Esophagus squamous epithelium (tissue), 5 donors: ENCODE measurements at regions not wholly inside any gene's neighbourhood (a gene's known extent, or its start where the extent isn't known, plus 50 kb on each side); places are given as distances from the start of the nearest gene placed in this dataset.

Experiments used
- DNase-seq: peaks from one replicate; lab custom pipeline; 2025; lab: John Stamatoyannopoulos, UW
- H3K27ac ChIP-seq, 4 donors: fragments of 200-600 bp; sonication (generic); one replicate each; pipeline ENCODE4 v1.5.1; 2016 to 2019; ENCODE audit warnings: mild to moderate bottlenecking in 1 of 4
- H3K27me3 ChIP-seq, 4 donors: fragments of 200-600 bp; sonication (generic); 1 replicate in 3 of 4; 2 replicates in 1 of 4; pipeline versions ENCODE4 v1.5.1 to v1.6.0; 2017 to 2021; ENCODE audit warnings: antibody characterized with exemption in 1 of 4
- H3K36me3 ChIP-seq, 3 donors: fragments of 200-600 bp; sonication (generic); one replicate each; pipeline ENCODE4 v1.5.1; 2016 to 2019
- H3K4me1 ChIP-seq, 3 donors: fragments of 200-600 bp; sonication (generic); one replicate each; pipeline ENCODE4 v1.5.1; 2017 to 2019
- H3K4me3 ChIP-seq, 4 donors: fragments of 200-600 bp; sonication (generic); 1 replicate in 3 of 4; 2 replicates in 1 of 4; pipeline ENCODE4 v1.5.1; 2016 to 2019; ENCODE audit warnings: mild to moderate bottlenecking in 2 of 4, moderate library complexity in 1 of 4
- H3K9me3 ChIP-seq, 3 donors: fragments of 200-600 bp; sonication (generic); one replicate each; pipeline ENCODE4 v1.5.1; 2016 to 2019
- CTCF ChIP-seq, 6 experiments: fragments of 450-650 bp in 4 of 6; fragments of 200-600 bp in 2 of 6; sonication (generic) in 2 of 6; IDR thresholded peaks; one replicate each; pipeline ENCODE4 v1.5.1; 2016 to 2019; ENCODE audit warnings: antibody characterized with exemption in 6 of 6, mild to moderate bottlenecking in 4 of 6, moderate library complexity in 4 of 6
- POLR2A ChIP-seq, 4 donors: fragments of 450-650 bp; IDR thresholded peaks; one replicate each; pipeline ENCODE4 v1.6.1; 2017; ENCODE audit warnings: antibody characterized with exemption in 4 of 4, mild to moderate bottlenecking in 4 of 4, moderate library complexity in 3 of 4
- WGBS, 2 donors: methylation state at CpG; one replicate each; pipeline ENCODE4 v1.1.5; 2018; 5-methylcytosine and 5-hydroxymethylcytosine counted together
- intact Hi-C: fragments of 100-400 bp; cut with DNase I; formaldehyde crosslinking; loops from one replicate; pipeline ENCODE4 v1.15.0; 2022
- donor health status: DM: yes; HTN: yes; CAD: no.

DNA sequence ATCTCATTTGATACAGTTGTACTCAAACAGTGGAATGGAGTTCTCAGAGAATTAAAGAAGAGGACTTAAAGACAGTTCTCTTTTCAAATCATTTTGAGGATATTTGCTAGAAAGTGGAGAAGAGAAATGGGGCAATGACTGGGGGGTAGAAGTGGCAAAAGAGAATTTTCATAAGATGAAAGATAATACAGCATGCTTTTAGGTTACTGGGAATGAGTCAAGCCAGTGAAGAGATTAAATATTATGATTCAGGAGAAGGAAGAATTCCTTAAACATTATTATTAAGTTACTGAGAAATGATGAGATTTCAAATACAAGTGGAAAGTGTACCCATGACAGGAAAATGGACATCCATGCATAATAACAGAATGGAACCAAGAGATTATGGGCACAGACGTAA is 219.0 kb upstream of the DKK2 start:
- Histone ChIP-seq H3K4me1 (no peaks in the 10 kb centered on the region), H3K9me3 (no peaks in the 10 kb centered on the region), H3K4me3 (no peak overlapping the region), H3K27me3 (no peaks in the 10 kb centered on the region), H3K36me3 (no peaks in the 10 kb centered on the region), H3K27ac (no peak overlapping the region)
- DNase-seq: no peak
- intact Hi-C loops: no loop called here
- 74 to 81% methylated on average over 1 of the region's 1 CpG for WGBS, 2 donors
- TF ChIP-seq CTCF (IDR thresholded peaks at IDR 0.05) (no peak), POLR2A (IDR thresholded peaks at IDR 0.05) (no peak)

- no peaks in the 10 kb centered on the region for H3K4me1 ChIP-seq
- DNase-seq: no peak
- H3K27ac ChIP-seq: no peak overlapping the region
- intact Hi-C loops: no loop called here
- no peak for TF ChIP-seq POLR2A (IDR thresholded peaks at IDR 0.05)
- TF ChIP-seq CTCF (IDR thresholded peaks at IDR 0.05): no peak
- 88 to 93% methylated on average over 3 of the region's 3 CpGs for WGBS, 2 donors
- H3K36me3 ChIP-seq: no peaks in the 10 kb centered on the region
- H3K27me3 ChIP-seq: no peaks in the 10 kb centered on the region
- H3K4me3 ChIP-seq: no peak overlapping the region
- H3K9me3 ChIP-seq: no peaks in the 10 kb centered on the region
Measured at GRCh38 chr4:107253579-107254068, 217.5 kb upstream of the DKK2 start.

- H3K9me3 ChIP-seq: no peaks in the 10 kb centered on the region
- 62 to 64% methylated on average over 4 of the region's 4 CpGs for WGBS, 2 donors
- DNase-seq: no peak
- intact Hi-C loops: no loop called here
- H3K4me1 ChIP-seq: no peaks in the 10 kb centered on the region
- TF ChIP-seq POLR2A (IDR thresholded peaks at IDR 0.05): no peak
- no peak for TF ChIP-seq CTCF (IDR thresholded peaks at IDR 0.05)
- H3K36me3 ChIP-seq: no peaks in the 10 kb centered on the region
- H3K4me3 ChIP-seq: no peak overlapping the region
- H3K27ac ChIP-seq: no peak overlapping the region
- no peaks in the 10 kb centered on the region for H3K27me3 ChIP-seq
Measured at GRCh38 chr4:107253090-107253489, 217.0 kb upstream of the DKK2 start.

GRCh38 chr4:107252571-107252970 is 216.5 kb upstream of the DKK2 start:
- TF ChIP-seq CTCF (IDR thresholded peaks at IDR 0.05) (no peak), POLR2A (IDR thresholded peaks at IDR 0.05) (no peak)
- Histone ChIP-seq H3K4me3 (no peak overlapping the region), H3K27me3 (no peaks in the 10 kb centered on the region), H3K27ac (no peak overlapping the region), H3K9me3 (no peaks in the 10 kb centered on the region), H3K4me1 (no peaks in the 10 kb centered on the region), H3K36me3 (no peaks in the 10 kb centered on the region)
- intact Hi-C loops: no loop called here
- 69 to 73% methylated on average over 2 of the region's 2 CpGs for WGBS, 2 donors
- DNase-seq: no peak

GRCh38 chr4:107248571-107248970 is 212.5 kb upstream of the DKK2 start:
- DNase-seq: no peak
- no peak for TF ChIP-seq CTCF (IDR thresholded peaks at IDR 0.05)
- TF ChIP-seq POLR2A (IDR thresholded peaks at IDR 0.05): no peak
- H3K4me1 ChIP-seq: no peaks in the 10 kb centered on the region
- H3K9me3 ChIP-seq: no peaks in the 10 kb centered on the region
- 49 to 59% methylated on average over 3 of the region's 3 CpGs for WGBS, 2 donors
- H3K4me3 ChIP-seq: no peak overlapping the region
- no peak overlapping the region for H3K27ac ChIP-seq
- H3K36me3 ChIP-seq: no peaks in the 10 kb centered on the region
- intact Hi-C loops: no loop called here
- no peaks in the 10 kb centered on the region for H3K27me3 ChIP-seq
